K562 (cell line): ENCODE measurements at regions not wholly inside any gene's neighbourhood (a gene's known extent, or its start where the extent isn't known, plus 50 kb on each side); places are given as distances from the start of the nearest gene placed in this dataset.

Source experiments
- E4F1 ChIP-seq: fragments of 250-450 bp; sonication (Bioruptor Pico); IDR thresholded peaks from 2 replicates; pipeline ENCODE4 v1.5.0; 2021; ENCODE audit warnings: mild to moderate bottlenecking, borderline replicate concordance
- HNRNPLL ChIP-seq: fragments of 200-400 bp; formaldehyde crosslinking; IDR thresholded peaks from 2 replicates; pipeline ENCODE4 v1.6.1; 2017; ENCODE audit warnings: low read length, low read depth, mild to moderate bottlenecking; ENCODE audit not compliant: poor library complexity, severe bottlenecking
- HOMEZ ChIP-seq: fragments of 250-450 bp; sonication (Bioruptor Pico); IDR thresholded peaks from 2 replicates; pipeline ENCODE4 v1.4.0; 2020; ENCODE audit warnings: mild to moderate bottlenecking, moderate library complexity
- KAT2B ChIP-seq: IDR thresholded peaks from one replicate; pipeline ENCODE4 v1.6.1; 2012; ENCODE audit warnings: low read depth, mild to moderate bottlenecking, control low read depth, inconsistent platforms, low read length, moderate library complexity
- ZBTB40 ChIP-seq, 2 experiments: fragments of 450-650 bp in 1 of 2; sonication (generic) in 1 of 2; formaldehyde crosslinking in 1 of 2; IDR thresholded peaks; 2 replicates each; pipeline versions ENCODE4 v1.7.1 to v1.9.0; 2016 to 2022; ENCODE audit warnings: inconsistent platforms in 1 of 2, mild to moderate bottlenecking in 1 of 2, missing genetic modification reagents in 1 of 2
- ZNF133 ChIP-seq: fragments of 250-450 bp; sonication (Bioruptor Pico); IDR thresholded peaks from 2 replicates; pipeline ENCODE4 v1.4.0; 2020; ENCODE audit warnings: mild to moderate bottlenecking
- ZNF212 ChIP-seq: fragments of 450-650 bp; formaldehyde crosslinking; IDR thresholded peaks from 2 replicates; pipeline ENCODE4 v1.4.0; 2020; ENCODE audit warnings: mild to moderate bottlenecking

- TF ChIP-seq HNRNPLL (no peak), KAT2B (no peak), E4F1 (CRISPR knock-in tag) (no peak), ZNF133 (CRISPR knock-in tag) (no peak), ZBTB40 (IDR thresholded peaks at IDR 0.05) (no peak), ZBTB40 (CRISPR knock-in tag; IDR thresholded peaks at IDR 0.05) (no peak), ZNF212 (CRISPR knock-in tag) (no peak), HOMEZ (CRISPR knock-in tag) (no peak)
Observed at GRCh38 chr13:62331384-62331783, 915.7 kb upstream of the PCDH20 start (continued).
